HG03571 (cell line): ENCODE measurements at regions not wholly inside any gene's neighbourhood (a gene's known extent, or its start where the extent isn't known, plus 50 kb on each side); places are given as distances from the start of the nearest gene placed in this dataset.
A peak's percentile ranks its signal among the peaks of the same experiment; 100 is the strongest.

Source experiments
- ATAC-seq: cut with Tn5 transposase; IDR thresholded peaks from one replicate; pipeline ENCODE4 v1.9.1; 2021; ENCODE audit not compliant: unreplicated experiment

- ATAC-seq = no peak
These were observed 164.3 kb upstream of the PLEKHA5 start for GRCh38 chr12:18965203-18965602.

DNA sequence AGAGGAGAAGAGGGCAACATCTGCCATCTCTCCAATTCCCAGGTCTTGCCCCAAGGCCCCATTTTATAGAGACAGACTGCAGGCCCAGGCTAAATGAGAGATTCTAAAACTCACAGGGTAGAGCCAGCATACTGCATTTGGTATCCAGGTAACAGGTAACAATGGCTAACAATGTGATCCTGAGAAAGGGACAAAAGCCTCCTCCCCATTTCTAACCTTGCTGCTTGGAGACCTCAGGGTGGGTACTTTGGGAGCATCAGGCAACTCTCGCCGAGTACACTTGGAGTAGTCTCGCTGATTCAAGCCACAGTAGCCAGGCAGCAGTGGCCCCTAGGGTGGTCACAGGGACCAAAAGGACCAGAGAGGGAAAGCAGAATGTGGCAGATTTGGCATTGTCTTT is 162.6 kb upstream of the PLEKHA5 start:
- ATAC-seq = no peak

DNA sequence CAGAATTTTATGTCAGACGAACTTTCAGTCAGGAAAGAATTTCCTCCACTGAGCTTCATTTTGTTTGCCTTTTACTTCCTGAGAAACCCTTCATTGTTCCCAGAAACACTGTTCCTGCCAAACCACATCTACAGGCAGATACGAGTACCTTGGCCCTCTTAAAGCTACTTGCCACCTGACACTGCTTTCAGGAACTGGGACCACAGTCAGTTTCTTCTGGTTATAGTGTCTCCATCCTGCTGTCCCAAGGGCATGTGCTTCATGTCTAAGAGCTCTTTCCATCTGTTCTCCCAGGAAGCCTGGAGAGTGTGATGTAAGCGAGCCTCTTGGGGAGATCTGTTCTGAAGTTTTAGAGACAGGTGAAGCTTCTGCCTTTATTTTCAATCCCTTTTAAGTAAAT is 161.7 kb upstream of the PLEKHA5 start:
- ATAC-seq = no peak

DNA sequence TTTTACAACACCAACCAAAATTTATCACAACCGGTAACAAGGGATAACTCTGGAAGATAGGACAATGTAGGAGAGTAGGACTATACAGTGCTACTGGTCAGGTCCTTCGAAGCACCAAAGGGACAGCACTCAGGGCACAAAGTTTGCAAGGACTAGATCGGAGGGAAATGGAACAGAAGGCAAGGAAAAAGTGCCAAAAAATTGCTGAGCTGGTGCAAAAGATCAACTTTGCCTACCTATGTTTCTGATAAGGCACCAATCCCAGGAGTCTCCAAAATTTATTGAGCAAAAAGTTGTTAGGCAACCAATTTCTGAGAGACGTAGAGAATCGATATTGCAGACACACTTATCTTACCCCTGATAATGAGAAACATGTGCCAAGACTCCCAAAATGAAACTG is 160.0 kb upstream of the PLEKHA5 start:
- ATAC-seq = no peak

- ATAC-seq = no peak
These were observed 158.9 kb upstream of the PLEKHA5 start for GRCh38 chr12:18970603-18971002.

- no peak for ATAC-seq
These were observed 157.6 kb upstream of the PLEKHA5 start for GRCh38 chr12:18971932-18972331.

DNA sequence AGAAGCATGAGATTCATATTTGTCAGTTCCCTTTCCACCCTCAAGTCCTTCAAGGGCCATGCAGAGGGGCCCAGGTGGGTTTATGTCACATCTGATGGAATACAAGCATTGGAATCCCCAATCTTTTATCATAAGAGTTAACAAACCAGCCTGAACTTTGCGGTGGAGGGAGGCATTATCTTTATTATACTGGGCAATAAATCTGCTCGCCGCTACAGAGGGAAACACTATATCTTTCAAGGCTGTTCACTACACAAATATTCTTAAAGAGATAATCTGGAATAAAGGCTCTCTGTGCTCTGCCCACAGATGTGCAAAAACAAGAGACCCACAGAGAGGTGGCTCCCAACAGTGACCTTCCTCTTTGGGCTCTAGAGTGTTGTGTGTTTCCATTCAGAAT is 153.6 kb upstream of the PLEKHA5 start:
- ATAC-seq = no peak

DNA sequence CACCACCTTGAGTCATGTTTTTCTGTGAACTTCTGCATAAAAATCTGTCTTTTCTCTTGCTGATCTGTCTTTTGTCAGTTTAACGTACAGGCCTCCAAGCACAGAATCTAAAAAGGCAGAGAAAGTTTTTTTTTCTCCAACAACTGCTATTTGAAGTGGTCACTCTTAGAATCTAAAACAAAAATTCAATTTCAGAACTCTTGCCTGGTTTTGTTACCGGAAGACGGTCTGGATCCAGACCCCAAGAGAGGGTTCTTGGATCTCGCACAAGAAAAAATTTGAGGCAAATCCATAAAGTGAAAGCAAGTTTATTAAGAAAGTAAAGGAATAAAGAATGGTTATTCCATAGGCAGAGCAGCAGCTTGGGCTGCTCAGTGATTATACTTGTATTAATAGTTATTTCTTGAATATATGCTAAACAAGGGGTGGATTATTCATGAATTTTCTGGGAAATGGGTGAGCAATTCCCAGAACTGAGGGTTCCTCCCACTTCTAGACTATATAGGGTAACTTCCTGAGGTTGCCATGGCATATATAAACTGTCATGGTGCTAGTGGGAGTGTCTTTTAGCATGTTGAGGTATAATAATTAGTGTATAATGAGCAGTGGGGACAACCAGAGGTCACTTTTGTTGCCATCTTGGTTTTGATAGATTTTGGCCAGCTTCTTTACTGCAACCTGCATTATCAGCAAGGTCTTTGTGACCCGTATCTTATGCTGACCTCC is 150.0 kb upstream of the PLEKHA5 start:
- no peak for ATAC-seq

DNA sequence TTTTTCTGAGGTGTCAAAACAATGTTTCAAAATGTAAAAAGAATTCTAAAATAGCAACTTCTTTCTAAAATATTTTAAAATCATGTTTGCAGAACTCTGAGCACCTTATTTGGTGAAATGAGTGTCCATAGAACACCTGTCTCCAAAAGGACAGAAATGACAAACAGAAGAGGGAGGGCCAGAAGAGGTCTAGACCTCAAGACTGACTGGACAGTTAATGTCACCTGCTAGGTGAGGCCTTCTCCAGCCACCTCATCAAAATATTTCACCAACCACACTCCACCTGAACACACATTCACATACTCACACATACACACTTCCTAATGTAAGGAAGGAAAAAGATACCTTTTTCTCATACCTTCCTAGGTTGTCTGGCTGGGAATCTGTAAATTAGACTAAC is 147.8 kb upstream of the PLEKHA5 start:
- ATAC-seq = no peak

GRCh38 chr12:18982226-18982949 is 147.1 kb upstream of the PLEKHA5 start:
- ATAC-seq = peak; percentile 58

DNA sequence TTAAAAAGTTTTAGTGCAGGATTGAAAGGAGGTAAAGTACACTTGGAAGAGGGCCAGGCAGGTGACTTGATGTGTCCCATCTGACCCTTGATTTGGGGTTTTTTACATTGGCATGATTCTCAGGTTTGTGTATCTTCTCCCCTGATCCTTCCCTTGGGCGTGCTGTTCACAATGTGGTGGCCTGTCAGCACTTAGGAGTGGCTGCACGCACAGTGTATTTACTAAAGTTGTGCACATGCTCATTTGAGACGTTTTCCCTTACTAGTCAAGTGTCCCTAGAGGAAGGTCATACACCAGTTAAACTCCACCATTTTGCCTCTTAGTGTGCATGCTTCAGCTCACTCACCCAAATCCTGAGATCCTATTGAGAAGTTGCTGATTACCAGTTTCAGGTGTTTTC is 145.7 kb upstream of the PLEKHA5 start:
- ATAC-seq = no peak

DNA sequence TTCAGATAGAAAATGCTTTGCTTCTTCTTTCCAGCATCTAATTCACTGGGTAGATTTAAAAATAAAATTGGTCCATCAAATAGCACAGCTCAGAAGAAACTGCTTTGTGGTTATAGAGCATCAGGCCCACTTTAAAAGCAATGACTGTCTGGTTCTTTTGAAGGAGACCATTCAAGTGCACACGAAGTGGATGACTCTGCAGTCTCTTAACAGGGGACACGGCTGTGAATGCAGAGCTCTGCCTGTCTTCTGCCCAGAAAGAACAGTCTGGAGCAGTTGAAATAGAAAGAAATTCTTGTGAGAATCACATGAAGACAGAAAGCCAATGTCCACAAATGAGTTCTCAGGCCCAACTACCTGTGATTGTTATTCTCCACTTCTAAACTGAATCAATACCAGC is 138.7 kb upstream of the PLEKHA5 start:
- ATAC-seq = no peak

- ATAC-seq = no peak
These were observed 137.2 kb upstream of the PLEKHA5 start for GRCh38 chr12:18992336-18992735.

- ATAC-seq = no peak
These were observed 130.9 kb upstream of the PLEKHA5 start for GRCh38 chr12:18998343-18999261.

- no peak for ATAC-seq
These were observed 128.7 kb upstream of the PLEKHA5 start for GRCh38 chr12:19000836-19001235.

- no peak for ATAC-seq
These were observed 127.3 kb upstream of the PLEKHA5 start for GRCh38 chr12:19002216-19002615.

DNA sequence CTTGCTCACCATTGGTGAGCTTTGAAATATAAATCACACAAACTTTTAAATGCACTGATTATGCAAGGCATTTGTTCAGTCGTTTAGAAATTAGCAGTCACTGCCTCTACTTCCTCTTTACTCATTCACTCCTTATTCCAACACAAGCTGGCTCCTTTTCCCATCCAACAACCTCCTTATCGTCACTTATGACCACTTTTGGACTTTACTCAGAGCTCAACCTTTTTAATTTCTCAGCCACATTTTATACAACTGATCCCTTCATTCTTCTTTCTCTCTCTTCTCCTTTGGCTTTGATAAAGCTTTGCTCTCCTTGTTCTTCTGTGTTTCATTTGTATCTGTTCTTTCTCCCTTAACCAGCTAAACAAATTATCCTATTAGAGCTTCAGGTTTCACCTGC is 126.4 kb upstream of the PLEKHA5 start:
- ATAC-seq = no peak

DNA sequence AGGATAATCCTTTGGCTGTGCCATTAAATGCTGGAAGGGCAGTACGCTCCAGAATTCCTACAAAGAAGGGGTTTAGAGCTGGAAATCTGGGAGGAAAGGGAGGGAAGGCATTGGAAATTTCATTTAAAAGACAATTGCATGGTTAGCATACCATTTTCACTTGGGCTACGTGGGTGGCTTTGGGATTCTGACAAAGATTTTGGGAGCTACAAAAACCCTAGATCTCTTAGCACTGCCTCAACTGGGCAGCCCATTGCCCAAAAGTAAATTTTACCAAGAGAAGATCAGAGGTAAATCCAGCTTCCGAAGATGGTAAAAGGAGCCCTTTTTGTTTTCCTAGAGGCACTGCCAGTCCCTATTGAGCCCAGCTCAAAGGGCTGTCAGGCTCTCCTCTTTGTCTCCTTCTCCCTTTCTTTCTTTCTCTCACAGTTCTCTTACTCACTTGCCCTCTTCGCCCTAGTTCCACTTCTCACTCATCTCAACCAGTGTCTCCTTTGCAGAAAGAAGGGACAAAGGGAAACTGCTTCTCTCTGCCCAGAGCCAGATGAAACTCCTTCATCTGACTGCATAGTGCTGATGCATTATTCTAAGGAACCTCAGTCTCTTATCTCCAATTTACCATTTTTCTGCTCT is 125.4 kb upstream of the PLEKHA5 start:
- no peak for ATAC-seq

- ATAC-seq = no peak
These were observed 124.2 kb upstream of the PLEKHA5 start for GRCh38 chr12:19005257-19005801.

DNA sequence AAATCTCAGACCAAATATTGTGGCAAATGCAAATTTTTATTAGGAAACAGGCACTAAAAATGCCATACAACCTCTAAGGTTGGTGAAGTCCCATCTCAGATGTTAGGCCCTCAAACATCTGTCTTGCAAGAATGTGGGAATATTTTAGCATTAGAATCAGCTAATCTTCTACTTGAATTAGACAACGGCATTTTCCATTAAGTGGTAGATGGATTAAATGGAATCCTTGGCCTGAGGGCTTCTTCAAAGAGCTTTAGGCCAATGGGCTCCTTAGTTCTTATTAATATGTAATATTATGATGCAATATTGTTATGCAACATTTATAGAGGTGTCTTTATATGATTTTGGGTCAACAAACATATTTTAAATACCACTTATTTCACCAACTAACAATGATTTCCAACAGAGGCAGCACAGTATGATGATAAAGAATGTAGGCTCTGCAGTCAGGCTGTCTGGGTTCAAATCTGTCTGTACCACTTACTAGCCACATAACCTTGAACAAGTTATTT is 122.9 kb upstream of the PLEKHA5 start:
- no peak for ATAC-seq

- no peak for ATAC-seq
These were observed 121.4 kb upstream of the PLEKHA5 start for GRCh38 chr12:19008102-19008501.
